T47D (cell line): ENCODE measurements at regions not wholly inside any gene's neighbourhood (a gene's known extent, or its start where the extent isn't known, plus 50 kb on each side); places are given as distances from the start of the nearest gene placed in this dataset.
"Not testable (repeated sequence)": the region's sequence is repeated elsewhere in the genome, so short reads cannot be mapped to it uniquely, and the experiment has no call there.

Experiments used
- DNase-seq, 2 experiments: peaks; one replicate each; pipeline versions ENCODE4 v3.0.0 to v3.0.0-alpha.2; 2011 to 2012; ENCODE audit warnings: low read depth in 1 of 2, low spot score in 1 of 2
- JUND ChIP-seq: IDR thresholded peaks from 2 replicates; pipeline ENCODE4 v1.6.1; 2012; ENCODE audit warnings: low read depth
- in situ Hi-C: cut with HindIII; loops from 2 replicates; pipeline ENCODE4 v1.10.0; 2016; ENCODE audit warnings: low sequenced_read_pairs, low pct_unique_long_range_greater_than_20kb

DNA sequence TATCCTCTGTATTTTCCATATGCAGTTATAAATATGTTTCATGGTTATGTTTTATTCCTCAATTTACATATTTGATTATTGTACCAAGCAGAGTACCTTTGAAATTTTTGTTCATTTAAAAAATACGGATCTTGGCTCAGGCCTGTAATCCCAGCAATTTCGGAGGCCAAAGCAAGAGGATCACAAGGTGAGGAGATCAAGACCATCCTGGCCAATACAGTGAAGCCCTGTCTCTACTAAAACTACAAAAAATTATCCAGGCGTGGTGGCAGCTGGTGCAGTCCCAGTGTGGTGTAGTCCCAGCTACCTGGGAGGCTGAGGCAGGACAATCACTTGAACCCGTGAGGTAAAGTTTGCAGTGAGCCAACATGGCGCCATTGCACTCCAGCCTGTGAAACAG lies 251.2 kb upstream of the TPTE start:
- DNase-seq, result peak in 1 of 2 experiments; percentile 33
- in situ Hi-C loops, result not testable (repeated sequence)

DNA sequence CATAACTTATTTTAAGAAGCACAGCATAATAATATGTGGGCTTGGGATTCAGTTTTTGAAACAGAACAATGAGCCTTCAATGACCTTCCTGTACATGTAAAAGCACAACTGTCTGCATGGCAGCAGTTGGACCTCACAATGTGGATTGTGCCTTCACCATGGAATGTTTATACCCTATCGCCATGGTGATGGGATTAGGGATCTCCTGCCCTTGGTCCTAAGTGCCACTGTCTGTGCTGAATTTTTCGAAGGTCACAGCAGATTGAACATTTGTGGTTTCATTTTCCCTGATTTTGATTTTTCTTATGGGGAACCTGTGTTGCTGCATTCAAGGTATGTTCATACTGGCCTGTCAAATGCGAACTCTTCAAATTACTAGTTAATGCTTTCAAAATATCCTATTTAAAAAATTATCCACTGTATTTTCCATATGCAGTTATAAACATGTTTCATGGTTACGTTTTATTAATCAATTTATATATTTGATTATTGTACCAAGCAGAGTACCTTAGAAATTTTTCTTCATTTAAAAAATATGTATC lies 249.6 kb upstream of the TPTE start:
- peak in 1 of 2 experiments; percentile 28 for DNase-seq
- in situ Hi-C loops, result not testable (repeated sequence)

DNA sequence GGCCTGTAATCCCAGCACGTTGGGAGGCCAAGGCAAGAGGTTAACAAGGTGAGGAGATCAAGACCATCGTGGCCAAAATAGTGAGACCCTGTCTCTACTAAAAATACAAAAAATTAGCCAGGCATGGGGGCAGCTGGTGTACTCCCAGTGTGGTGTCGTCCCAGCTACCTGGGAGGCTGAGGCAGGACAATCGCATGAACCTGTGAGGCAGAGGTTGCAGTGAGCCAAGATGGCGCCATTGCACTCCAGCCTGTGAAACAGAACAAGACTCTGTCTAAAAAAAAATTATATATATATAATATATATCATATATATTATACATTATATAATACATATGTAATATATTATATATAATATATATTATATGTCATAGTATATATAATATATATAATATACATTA lies 249.2 kb upstream of the TPTE start:
- no peak for TF ChIP-seq JUND
- in situ Hi-C loops, result no loop called here
- no peak for DNase-seq

DNA sequence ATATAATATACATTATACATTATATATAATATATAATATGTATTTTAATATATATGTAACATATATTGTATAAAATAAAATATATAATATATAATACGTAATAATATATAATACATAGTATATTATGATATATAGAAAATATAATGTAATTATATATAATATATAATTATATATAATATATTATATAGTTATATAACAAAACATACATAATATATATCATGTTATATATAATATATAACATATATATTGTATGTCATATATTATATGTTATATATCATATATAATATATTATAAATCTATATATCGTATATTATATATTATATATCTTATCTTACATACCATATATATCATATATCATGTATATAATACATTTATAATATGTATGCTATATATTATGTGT lies 248.2 kb upstream of the TPTE start:
- in situ Hi-C loops, result no loop called here
- no peak for TF ChIP-seq JUND
- no peak for DNase-seq

DNA sequence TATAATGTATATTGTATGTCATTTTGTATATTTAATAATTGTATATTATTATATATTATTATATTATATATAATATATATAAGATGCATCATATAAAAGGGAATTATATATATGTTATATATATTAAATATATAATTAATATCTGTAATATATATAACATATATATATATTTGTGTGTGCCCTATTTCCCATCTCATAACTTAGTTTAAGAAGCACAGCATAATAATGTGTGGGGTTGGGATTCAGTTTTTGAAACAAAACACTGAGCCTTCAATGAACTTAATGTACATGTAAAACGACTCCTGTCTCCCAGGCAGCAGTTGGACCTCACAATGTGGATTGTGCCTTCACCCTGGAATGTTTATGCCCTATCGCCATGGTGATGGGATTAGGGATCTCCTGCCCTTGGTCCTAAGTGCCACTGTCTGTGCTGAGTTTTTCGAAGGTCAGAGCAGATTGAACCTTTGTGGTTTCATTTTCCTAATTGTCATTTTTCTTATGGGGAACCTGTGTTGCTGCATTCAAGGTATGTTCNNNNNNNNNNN lies 247.5 kb upstream of the TPTE start:
- peak in 1 of 2 experiments; percentile 10 for DNase-seq
- in situ Hi-C loops, result not testable (repeated sequence)
